ENCODE measurements at regions not wholly inside any gene's neighbourhood (a gene's known extent, or its start where the extent isn't known, plus 50 kb on each side); places are given as distances from the start of the nearest gene placed in this dataset.

- no peak for TF ChIP-seq JUNB (IDR thresholded peaks at IDR 0.05; ENCODE audit: unreplicated experiment)
- TF ChIP-seq CTCF (conservative IDR thresholded peaks at IDR 0.05; ENCODE audit: low read depth in 2 of 2), result no peak
- TF ChIP-seq, protein P1, sequence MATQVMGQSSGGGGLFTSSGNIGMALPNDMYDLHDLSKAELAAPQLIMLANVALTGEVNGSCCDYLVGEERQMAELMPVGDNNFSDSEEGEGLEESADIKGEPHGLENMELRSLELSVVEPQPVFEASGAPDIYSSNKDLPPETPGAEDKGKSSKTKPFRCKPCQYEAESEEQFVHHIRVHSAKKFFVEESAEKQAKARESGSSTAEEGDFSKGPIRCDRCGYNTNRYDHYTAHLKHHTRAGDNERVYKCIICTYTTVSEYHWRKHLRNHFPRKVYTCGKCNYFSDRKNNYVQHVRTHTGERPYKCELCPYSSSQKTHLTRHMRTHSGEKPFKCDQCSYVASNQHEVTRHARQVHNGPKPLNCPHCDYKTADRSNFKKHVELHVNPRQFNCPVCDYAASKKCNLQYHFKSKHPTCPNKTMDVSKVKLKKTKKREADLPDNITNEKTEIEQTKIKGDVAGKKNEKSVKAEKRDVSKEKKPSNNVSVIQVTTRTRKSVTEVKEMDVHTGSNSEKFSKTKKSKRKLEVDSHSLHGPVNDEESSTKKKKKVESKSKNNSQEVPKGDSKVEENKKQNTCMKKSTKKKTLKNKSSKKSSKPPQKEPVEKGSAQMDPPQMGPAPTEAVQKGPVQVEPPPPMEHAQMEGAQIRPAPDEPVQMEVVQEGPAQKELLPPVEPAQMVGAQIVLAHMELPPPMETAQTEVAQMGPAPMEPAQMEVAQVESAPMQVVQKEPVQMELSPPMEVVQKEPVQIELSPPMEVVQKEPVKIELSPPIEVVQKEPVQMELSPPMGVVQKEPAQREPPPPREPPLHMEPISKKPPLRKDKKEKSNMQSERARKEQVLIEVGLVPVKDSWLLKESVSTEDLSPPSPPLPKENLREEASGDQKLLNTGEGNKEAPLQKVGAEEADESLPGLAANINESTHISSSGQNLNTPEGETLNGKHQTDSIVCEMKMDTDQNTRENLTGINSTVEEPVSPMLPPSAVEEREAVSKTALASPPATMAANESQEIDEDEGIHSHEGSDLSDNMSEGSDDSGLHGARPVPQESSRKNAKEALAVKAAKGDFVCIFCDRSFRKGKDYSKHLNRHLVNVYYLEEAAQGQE (IDR thresholded peaks at IDR 0.05; ENCODE audit: unreplicated experiment), result no peak
- TF ChIP-seq EZH2 (IDR thresholded peaks at IDR 0.05; ENCODE audit: low read depth, unreplicated experiment), result no peak
- TF ChIP-seq STAT1 (IDR thresholded peaks at IDR 0.05; ENCODE audit: unreplicated experiment), result no peak
- TF ChIP-seq CREB1 (CRISPR knock-in tag; IDR thresholded peaks at IDR 0.05; ENCODE audit: low read depth), result no peak
- no peak for TF ChIP-seq POLR2AphosphoS5 (IDR thresholded peaks at IDR 0.05; ENCODE audit: low read depth)
- TF ChIP-seq, protein P2, sequence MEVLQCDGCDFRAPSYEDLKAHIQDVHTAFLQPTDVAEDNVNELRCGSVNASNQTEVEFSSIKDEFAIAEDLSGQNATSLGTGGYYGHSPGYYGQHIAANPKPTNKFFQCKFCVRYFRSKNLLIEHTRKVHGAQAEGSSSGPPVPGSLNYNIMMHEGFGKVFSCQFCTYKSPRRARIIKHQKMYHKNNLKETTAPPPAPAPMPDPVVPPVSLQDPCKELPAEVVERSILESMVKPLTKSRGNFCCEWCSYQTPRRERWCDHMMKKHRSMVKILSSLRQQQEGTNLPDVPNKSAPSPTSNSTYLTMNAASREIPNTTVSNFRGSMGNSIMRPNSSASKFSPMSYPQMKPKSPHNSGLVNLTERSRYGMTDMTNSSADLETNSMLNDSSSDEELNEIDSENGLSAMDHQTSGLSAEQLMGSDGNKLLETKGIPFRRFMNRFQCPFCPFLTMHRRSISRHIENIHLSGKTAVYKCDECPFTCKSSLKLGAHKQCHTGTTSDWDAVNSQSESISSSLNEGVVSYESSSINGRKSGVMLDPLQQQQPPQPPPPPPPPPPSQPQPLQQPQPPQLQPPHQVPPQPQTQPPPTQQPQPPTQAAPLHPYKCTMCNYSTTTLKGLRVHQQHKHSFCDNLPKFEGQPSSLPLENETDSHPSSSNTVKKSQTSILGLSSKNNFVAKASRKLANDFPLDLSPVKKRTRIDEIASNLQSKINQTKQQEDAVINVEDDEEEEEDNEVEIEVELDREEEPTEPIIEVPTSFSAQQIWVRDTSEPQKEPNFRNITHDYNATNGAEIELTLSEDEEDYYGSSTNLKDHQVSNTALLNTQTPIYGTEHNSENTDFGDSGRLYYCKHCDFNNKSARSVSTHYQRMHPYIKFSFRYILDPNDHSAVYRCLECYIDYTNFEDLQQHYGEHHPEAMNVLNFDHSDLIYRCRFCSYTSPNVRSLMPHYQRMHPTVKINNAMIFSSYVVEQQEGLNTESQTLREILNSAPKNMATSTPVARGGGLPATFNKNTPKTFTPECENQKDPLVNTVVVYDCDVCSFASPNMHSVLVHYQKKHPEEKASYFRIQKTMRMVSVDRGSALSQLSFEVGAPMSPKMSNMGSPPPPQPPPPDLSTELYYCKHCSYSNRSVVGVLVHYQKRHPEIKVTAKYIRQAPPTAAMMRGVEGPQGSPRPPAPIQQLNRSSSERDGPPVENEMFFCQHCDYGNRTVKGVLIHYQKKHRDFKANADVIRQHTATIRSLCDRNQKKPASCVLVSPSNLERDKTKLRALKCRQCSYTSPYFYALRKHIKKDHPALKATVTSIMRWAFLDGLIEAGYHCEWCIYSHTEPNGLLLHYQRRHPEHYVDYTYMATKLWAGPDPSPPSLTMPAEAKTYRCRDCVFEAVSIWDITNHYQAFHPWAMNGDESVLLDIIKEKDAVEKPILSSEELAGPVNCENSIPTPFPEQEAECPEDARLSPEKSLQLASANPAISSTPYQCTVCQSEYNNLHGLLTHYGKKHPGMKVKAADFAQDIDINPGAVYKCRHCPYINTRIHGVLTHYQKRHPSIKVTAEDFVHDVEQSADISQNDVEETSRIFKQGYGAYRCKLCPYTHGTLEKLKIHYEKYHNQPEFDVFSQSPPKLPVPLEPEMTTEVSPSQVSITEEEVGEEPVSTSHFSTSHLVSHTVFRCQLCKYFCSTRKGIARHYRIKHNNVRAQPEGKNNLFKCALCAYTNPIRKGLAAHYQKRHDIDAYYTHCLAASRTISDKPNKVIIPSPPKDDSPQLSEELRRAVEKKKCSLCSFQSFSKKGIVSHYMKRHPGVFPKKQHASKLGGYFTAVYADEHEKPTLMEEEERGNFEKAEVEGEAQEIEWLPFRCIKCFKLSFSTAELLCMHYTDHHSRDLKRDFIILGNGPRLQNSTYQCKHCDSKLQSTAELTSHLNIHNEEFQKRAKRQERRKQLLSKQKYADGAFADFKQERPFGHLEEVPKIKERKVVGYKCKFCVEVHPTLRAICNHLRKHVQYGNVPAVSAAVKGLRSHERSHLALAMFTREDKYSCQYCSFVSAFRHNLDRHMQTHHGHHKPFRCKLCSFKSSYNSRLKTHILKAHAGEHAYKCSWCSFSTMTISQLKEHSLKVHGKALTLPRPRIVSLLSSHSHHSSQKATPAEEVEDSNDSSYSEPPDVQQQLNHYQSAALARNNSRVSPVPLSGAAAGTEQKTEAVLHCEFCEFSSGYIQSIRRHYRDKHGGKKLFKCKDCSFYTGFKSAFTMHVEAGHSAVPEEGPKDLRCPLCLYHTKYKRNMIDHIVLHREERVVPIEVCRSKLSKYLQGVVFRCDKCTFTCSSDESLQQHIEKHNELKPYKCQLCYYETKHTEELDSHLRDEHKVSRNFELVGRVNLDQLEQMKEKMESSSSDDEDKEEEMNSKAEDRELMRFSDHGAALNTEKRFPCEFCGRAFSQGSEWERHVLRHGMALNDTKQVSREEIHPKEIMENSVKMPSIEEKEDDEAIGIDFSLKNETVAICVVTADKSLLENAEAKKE (CRISPR knock-in tag; IDR thresholded peaks at IDR 0.05), result no peak
- no peak for TF ChIP-seq EZH2phosphoT487 (IDR thresholded peaks at IDR 0.05; ENCODE audit: unreplicated experiment)
- no peak for TF ChIP-seq ZNF114 (CRISPR knock-in tag; IDR thresholded peaks at IDR 0.05)
- no peak for TF ChIP-seq ZNF331 (CRISPR knock-in tag; IDR thresholded peaks at IDR 0.05; ENCODE audit: low read depth)
- TF ChIP-seq NANOG (IDR thresholded peaks at IDR 0.05; ENCODE audit: borderline replicate concordance), result no peak
- TF ChIP-seq ETS1 (IDR thresholded peaks at IDR 0.05), result no peak
Observed at GRCh38 chr14:32263939-32264567, 61.0 kb upstream of the RNU6-8 start.
